ENCODE measurements at regions not wholly inside any gene's neighbourhood (a gene's known extent, or its start where the extent isn't known, plus 50 kb on each side); places are given as distances from the start of the nearest gene placed in this dataset.

DNA sequence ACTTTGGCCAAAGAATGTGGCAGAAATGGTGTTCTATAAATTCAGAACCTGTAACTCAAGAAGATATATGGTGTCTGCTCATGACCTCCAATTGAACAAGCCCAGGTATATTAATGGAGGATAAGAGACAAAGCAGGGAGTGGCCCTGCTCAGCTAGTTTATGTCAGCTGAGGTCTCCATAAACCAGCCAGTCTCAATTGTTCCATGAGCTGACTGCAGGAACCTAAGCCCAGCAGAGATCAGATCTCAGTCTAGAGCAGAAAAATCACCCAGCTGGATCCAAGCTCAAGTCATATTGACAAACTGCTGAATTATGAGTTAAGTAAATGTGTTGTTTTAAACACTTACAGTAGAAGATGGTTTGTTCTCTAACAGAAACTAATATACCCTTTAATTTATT is 105.5 kb upstream of the SGCE start:
- no peak overlapping the region for H3K27ac ChIP-seq (ENCODE audit: low read depth, low read length)
- H3K4me1 ChIP-seq (ENCODE audit: control insufficient read depth, insufficient read depth, low read length) = peaks cover 3% of the 10 kb centered on the region
- Mint-ChIP-seq H3K27me3 (ENCODE audit: insufficient read depth) (no peaks in the 10 kb centered on the region), H3K27ac (no peak overlapping the region), H3K4me3 (no peak overlapping the region), H3K9me3 (no peaks in the 10 kb centered on the region), H3K4me1 (peaks cover 6% of the 10 kb centered on the region), H3K36me3 (ENCODE audit: low read depth) (no peaks in the 10 kb centered on the region)
- no peak for DNase-seq
- no peaks in the 10 kb centered on the region for H3K9me3 ChIP-seq (ENCODE audit: control insufficient read depth, low read length)
- H3K4me3 ChIP-seq (ENCODE audit: low read length) = no peak overlapping the region
- no peak overlapping the region for H3K9ac ChIP-seq (ENCODE audit: extremely low read depth, low read length, poor library complexity, severe bottlenecking)
- no peaks in the 10 kb centered on the region for H3K36me3 ChIP-seq (ENCODE audit: control insufficient read depth, insufficient read depth, low read length)
- TF ChIP-seq, protein P1, sequence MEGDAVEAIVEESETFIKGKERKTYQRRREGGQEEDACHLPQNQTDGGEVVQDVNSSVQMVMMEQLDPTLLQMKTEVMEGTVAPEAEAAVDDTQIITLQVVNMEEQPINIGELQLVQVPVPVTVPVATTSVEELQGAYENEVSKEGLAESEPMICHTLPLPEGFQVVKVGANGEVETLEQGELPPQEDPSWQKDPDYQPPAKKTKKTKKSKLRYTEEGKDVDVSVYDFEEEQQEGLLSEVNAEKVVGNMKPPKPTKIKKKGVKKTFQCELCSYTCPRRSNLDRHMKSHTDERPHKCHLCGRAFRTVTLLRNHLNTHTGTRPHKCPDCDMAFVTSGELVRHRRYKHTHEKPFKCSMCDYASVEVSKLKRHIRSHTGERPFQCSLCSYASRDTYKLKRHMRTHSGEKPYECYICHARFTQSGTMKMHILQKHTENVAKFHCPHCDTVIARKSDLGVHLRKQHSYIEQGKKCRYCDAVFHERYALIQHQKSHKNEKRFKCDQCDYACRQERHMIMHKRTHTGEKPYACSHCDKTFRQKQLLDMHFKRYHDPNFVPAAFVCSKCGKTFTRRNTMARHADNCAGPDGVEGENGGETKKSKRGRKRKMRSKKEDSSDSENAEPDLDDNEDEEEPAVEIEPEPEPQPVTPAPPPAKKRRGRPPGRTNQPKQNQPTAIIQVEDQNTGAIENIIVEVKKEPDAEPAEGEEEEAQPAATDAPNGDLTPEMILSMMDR (conservative IDR thresholded peaks at IDR 0.05) = no peak
- no peaks in the 10 kb centered on the region for H3K27me3 ChIP-seq (ENCODE audit: control insufficient read depth, insufficient read depth, low read length, poor library complexity, severe bottlenecking)

DNA sequence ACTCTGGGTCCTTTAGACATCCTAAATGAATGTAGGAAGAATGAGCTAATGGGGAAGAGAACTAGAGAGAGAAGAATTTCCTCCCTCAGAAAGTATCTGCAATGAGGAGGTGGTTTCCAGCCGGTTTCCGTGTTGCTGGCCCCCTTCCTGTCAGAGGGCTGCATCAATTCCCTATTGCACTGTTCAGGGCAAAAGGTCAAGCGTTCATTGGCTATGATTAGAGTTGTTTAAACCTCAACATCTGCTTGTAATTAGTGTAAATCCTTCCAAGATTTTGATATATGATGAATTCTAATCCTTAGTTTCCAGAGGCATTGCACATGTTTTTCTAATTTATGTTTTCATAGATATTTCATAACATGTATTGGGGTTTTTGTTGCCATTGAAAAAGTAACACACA is 107.3 kb upstream of the SGCE start:
- Mint-ChIP-seq H3K36me3 (ENCODE audit: low read depth) (no peaks in the 10 kb centered on the region), H3K27me3 (ENCODE audit: insufficient read depth) (no peaks in the 10 kb centered on the region), H3K9me3 (no peaks in the 10 kb centered on the region), H3K4me3 (no peak overlapping the region), H3K4me1 (no peaks in the 10 kb centered on the region), H3K27ac (no peak overlapping the region)
- Histone ChIP-seq H3K4me1 (ENCODE audit: control insufficient read depth, insufficient read depth, low read length) (no peaks in the 10 kb centered on the region), H3K27me3 (ENCODE audit: control insufficient read depth, insufficient read depth, low read length, poor library complexity, severe bottlenecking) (no peaks in the 10 kb centered on the region), H3K9me3 (ENCODE audit: control insufficient read depth, low read length) (no peaks in the 10 kb centered on the region), H3K9ac (ENCODE audit: extremely low read depth, low read length, poor library complexity, severe bottlenecking) (no peak overlapping the region), H3K4me3 (ENCODE audit: low read length) (no peak overlapping the region), H3K36me3 (ENCODE audit: control insufficient read depth, insufficient read depth, low read length) (no peaks in the 10 kb centered on the region), H3K27ac (ENCODE audit: low read depth, low read length) (no peak overlapping the region)
- TF ChIP-seq, protein P1 (conservative IDR thresholded peaks at IDR 0.05) = no peak
- 60 to 73% methylated on average over 1 to 3 of the region's 3 CpGs for WGBS, 2 experiments (ENCODE audit: insufficient coverage in 1 of 2, insufficient read length in 1 of 2)
- DNase-seq = no peak

DNA sequence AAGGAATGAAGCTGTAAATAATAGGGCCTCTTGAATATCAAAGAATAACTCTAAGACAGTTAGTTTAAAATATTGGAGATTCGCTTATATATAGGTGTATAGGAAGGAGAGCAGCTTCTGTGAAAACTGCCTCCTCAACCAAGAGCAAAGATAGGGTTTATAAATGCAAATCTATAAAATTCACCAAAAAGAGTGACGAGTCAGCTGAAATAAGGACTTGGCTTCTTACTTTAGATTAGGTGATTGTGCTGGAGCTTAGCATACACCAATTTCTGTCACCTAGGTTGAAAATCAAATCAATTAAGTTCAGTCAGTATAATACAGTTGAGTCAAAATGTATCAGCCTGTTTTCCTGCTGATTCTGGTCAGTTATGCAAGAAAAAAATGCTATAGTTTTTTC is 113.8 kb upstream of the SGCE start:
- Histone ChIP-seq H3K9ac (ENCODE audit: extremely low read depth, low read length, poor library complexity, severe bottlenecking) (no peak overlapping the region), H3K9me3 (ENCODE audit: control insufficient read depth, low read length) (no peaks in the 10 kb centered on the region), H3K27me3 (ENCODE audit: control insufficient read depth, insufficient read depth, low read length, poor library complexity, severe bottlenecking) (no peaks in the 10 kb centered on the region), H3K36me3 (ENCODE audit: control insufficient read depth, insufficient read depth, low read length) (no peaks in the 10 kb centered on the region), H3K4me3 (ENCODE audit: low read length) (no peak overlapping the region), H3K4me1 (ENCODE audit: control insufficient read depth, insufficient read depth, low read length) (no peaks in the 10 kb centered on the region), H3K27ac (ENCODE audit: low read depth, low read length) (no peak overlapping the region)
- Mint-ChIP-seq H3K36me3 (ENCODE audit: low read depth) (no peaks in the 10 kb centered on the region), H3K4me3 (no peak overlapping the region), H3K9me3 (peaks cover 12% of the 10 kb centered on the region), H3K27ac (no peak overlapping the region), H3K27me3 (ENCODE audit: insufficient read depth) (no peaks in the 10 kb centered on the region), H3K4me1 (no peaks in the 10 kb centered on the region)
- TF ChIP-seq, protein P1 (conservative IDR thresholded peaks at IDR 0.05) = no peak
- WGBS, 2 experiments (ENCODE audit: insufficient coverage in 1 of 2, insufficient read length in 1 of 2) = 90 to 91% methylated on average over 2 of the region's 2 CpGs
- DNase-seq = no peak

All from endodermal cell (in vitro differentiated cells).